ENCODE measurements at regions not wholly inside any gene's neighbourhood (a gene's known extent, or its start where the extent isn't known, plus 50 kb on each side); places are given as distances from the start of the nearest gene placed in this dataset.

- TF ChIP-seq CTCF (conservative IDR thresholded peaks at IDR 0.05; ENCODE audit: low read depth, low read length) (no peak), EZH2 (IDR thresholded peaks at IDR 0.05; ENCODE audit: borderline replicate concordance, low read depth, low read length, poor library complexity, severe bottlenecking) (no peak)
These were observed 144.6 kb upstream of the MKLN1 start for GRCh38 chr7:131183072-131183471.

Measured in A673 (cell line).